Bone marrow (tissue), 2 donors: ENCODE measurements at regions not wholly inside any gene's neighbourhood (a gene's known extent, or its start where the extent isn't known, plus 50 kb on each side); places are given as distances from the start of the nearest gene placed in this dataset.

Source experiments
- DNase-seq, 2 donors: peaks; one replicate each; lab custom pipeline; 2025; lab: John Stamatoyannopoulos, UW

GRCh38 chr3:117762621-117763037, 1053.0 kb downstream of the TUSC7 start:
- DNase-seq: no peak

- no peak for DNase-seq
Observed at GRCh38 chr3:117763561-117763960, 1054.0 kb downstream of the TUSC7 start.

- DNase-seq: no peak
Observed at GRCh38 chr3:117768581-117768980, 1059.0 kb downstream of the TUSC7 start.

- DNase-seq: no peak
Observed at GRCh38 chr3:117774130-117774529, 1064.6 kb downstream of the TUSC7 start.

GRCh38 chr3:117786349-117786748, 1076.8 kb downstream of the TUSC7 start:
- DNase-seq: no peak

- no peak for DNase-seq
Observed at GRCh38 chr3:117788061-117788460, 1078.5 kb downstream of the TUSC7 start.

GRCh38 chr3:117788506-117788905, 1078.9 kb downstream of the TUSC7 start:
- DNase-seq: no peak

GRCh38 chr3:117790235-117790987, 1080.8 kb downstream of the TUSC7 start:
- no peak for DNase-seq

- no peak for DNase-seq
Observed at GRCh38 chr3:117793622-117794265, 1084.2 kb downstream of the TUSC7 start.

- no peak for DNase-seq
Observed at GRCh38 chr3:117798221-117798620, 1088.6 kb downstream of the TUSC7 start.

- DNase-seq: no peak
Observed at GRCh38 chr3:117798687-117799386, 1089.3 kb downstream of the TUSC7 start.

GRCh38 chr3:117799387-117799735, 1089.8 kb downstream of the TUSC7 start:
- DNase-seq: no peak

- DNase-seq: no peak
Observed at GRCh38 chr3:117801912-117802239, 1092.3 kb downstream of the TUSC7 start.

- DNase-seq: no peak
Observed at GRCh38 chr3:117809186-117810081, 1099.9 kb downstream of the TUSC7 start.

GRCh38 chr3:117811786-117812185, 1102.2 kb downstream of the TUSC7 start:
- DNase-seq: no peak

- DNase-seq: no peak
Observed at GRCh38 chr3:117814975-117815374, 1105.4 kb downstream of the TUSC7 start.

GRCh38 chr3:117817103-117817502, 1107.5 kb downstream of the TUSC7 start:
- DNase-seq: no peak

- DNase-seq: no peak
Observed at GRCh38 chr3:117818592-117818991, 1109.0 kb downstream of the TUSC7 start.

GRCh38 chr3:117820658-117821299, 1111.2 kb downstream of the TUSC7 start:
- DNase-seq: no peak

GRCh38 chr3:117822416-117822815, 1112.8 kb downstream of the TUSC7 start:
- DNase-seq: no peak

- no peak for DNase-seq
Observed at GRCh38 chr3:117836296-117836695, 1126.7 kb downstream of the TUSC7 start.

GRCh38 chr3:117837391-117837790, 1127.8 kb downstream of the TUSC7 start:
- no peak for DNase-seq
